ENCODE measurements at regions not wholly inside any gene's neighbourhood (a gene's known extent, or its start where the extent isn't known, plus 50 kb on each side); places are given as distances from the start of the nearest gene placed in this dataset.

GRCh38 chr20:50288128-50288623, 97.5 kb downstream of the CEBPB start:
- no peak overlapping the region for H3K14ac ChIP-seq (ENCODE audit: low read length)
- no CpG with 5 or more reads among the region's 6 CpGs for WGBS, 2 donors (ENCODE audit: extremely low coverage in 2 of 2, insufficient read length in 2 of 2, insufficient replicate concordance in 1 of 2)
- no peak overlapping the region for H2BK120ac ChIP-seq (ENCODE audit: low read depth, low read length)
- H2BK15ac ChIP-seq (ENCODE audit: low read length): no peak overlapping the region
- no peaks in the 10 kb centered on the region for H3K79me1 ChIP-seq (ENCODE audit: low read depth, low read length)
- H2BK5ac ChIP-seq (ENCODE audit: low read length): no peak overlapping the region
- no peak overlapping the region for H3K23ac ChIP-seq (ENCODE audit: low read depth, low read length, poor library complexity)
- H3K4me1 ChIP-seq (ENCODE audit: control insufficient read depth in 2 of 2, insufficient read depth in 1 of 2, low read depth in 1 of 2, low read length in 2 of 2): peaks cover 10 to 11% of the 10 kb centered on the region in 2 donors
- H3K4me3 ChIP-seq (ENCODE audit: low read length in 2 of 2): no peak overlapping the region
- H3K27me3 ChIP-seq (ENCODE audit: control insufficient read depth in 3 of 3, insufficient read depth in 3 of 3, low read depth in 1 of 3, low read length in 3 of 3): no peaks in the 10 kb centered on the region
- no peak overlapping the region for H3K4me2 ChIP-seq (ENCODE audit: insufficient read depth, low read length, poor library complexity, severe bottlenecking)
- H2AFZ ChIP-seq (ENCODE audit: low read length): no peak overlapping the region
- DNase-seq (ENCODE audit: low spot score): no peak
- H3K36me3 ChIP-seq (replicated peaks in 1 of 2; ENCODE audit: control insufficient read depth in 2 of 2, insufficient read depth in 2 of 2, low read length in 2 of 2): no peaks in the 10 kb centered on the region
- no peak overlapping the region for H2AK5ac ChIP-seq (ENCODE audit: low read depth, low read length)
- H3K27ac ChIP-seq (replicated peaks; ENCODE audit: low read length): no peak overlapping the region
- H3K9me3 ChIP-seq (replicated peaks in 1 of 2; ENCODE audit: control insufficient read depth in 2 of 2, insufficient read depth in 1 of 2, low read depth in 1 of 2, low read length in 2 of 2): no peaks in the 10 kb centered on the region
- H2BK12ac ChIP-seq (ENCODE audit: low read length): no peak overlapping the region
- H4K91ac ChIP-seq (ENCODE audit: low read depth, low read length, poor library complexity): no peak overlapping the region
- no peak overlapping the region for H3K9ac ChIP-seq (ENCODE audit: low read depth, low read length, poor library complexity)
- H3K4ac ChIP-seq (ENCODE audit: low read length): no peak overlapping the region
- H3K18ac ChIP-seq (ENCODE audit: low read length): no peak overlapping the region
- no peak overlapping the region for H4K8ac ChIP-seq (ENCODE audit: low read depth, low read length)

GRCh38 chr20:50289581-50289980, 99.0 kb downstream of the CEBPB start:
- no peaks in the 10 kb centered on the region for H3K27me3 ChIP-seq (ENCODE audit: control insufficient read depth in 3 of 3, insufficient read depth in 3 of 3, low read depth in 1 of 3, low read length in 3 of 3)
- no peak overlapping the region for H2BK120ac ChIP-seq (ENCODE audit: low read depth, low read length)
- H3K79me1 ChIP-seq (ENCODE audit: low read depth, low read length): no peaks in the 10 kb centered on the region
- H3K4me2 ChIP-seq (ENCODE audit: insufficient read depth, low read length, poor library complexity, severe bottlenecking): no peak overlapping the region
- no peak overlapping the region for H3K9ac ChIP-seq (ENCODE audit: low read depth, low read length, poor library complexity)
- H3K18ac ChIP-seq (ENCODE audit: low read length): no peak overlapping the region
- H3K4ac ChIP-seq (ENCODE audit: low read length): no peak overlapping the region
- H3K27ac ChIP-seq (replicated peaks; ENCODE audit: low read length): no peak overlapping the region
- no CpG with 5 or more reads among the region's 10 CpGs for WGBS, 2 donors (ENCODE audit: extremely low coverage in 2 of 2, insufficient read length in 2 of 2, insufficient replicate concordance in 1 of 2)
- no peak overlapping the region for H3K14ac ChIP-seq (ENCODE audit: low read length)
- no peak overlapping the region for H4K8ac ChIP-seq (ENCODE audit: low read depth, low read length)
- no peak overlapping the region for H3K23ac ChIP-seq (ENCODE audit: low read depth, low read length, poor library complexity)
- no peak overlapping the region for H2AK5ac ChIP-seq (ENCODE audit: low read depth, low read length)
- H3K36me3 ChIP-seq (replicated peaks in 1 of 2; ENCODE audit: control insufficient read depth in 2 of 2, insufficient read depth in 2 of 2, low read length in 2 of 2): no peaks in the 10 kb centered on the region
- no peaks in the 10 kb centered on the region for H3K9me3 ChIP-seq (replicated peaks in 1 of 2; ENCODE audit: control insufficient read depth in 2 of 2, insufficient read depth in 1 of 2, low read depth in 1 of 2, low read length in 2 of 2)
- H2BK5ac ChIP-seq (ENCODE audit: low read length): no peak overlapping the region
- no peak overlapping the region for H2BK12ac ChIP-seq (ENCODE audit: low read length)
- DNase-seq (ENCODE audit: low spot score): no peak
- H3K4me1 ChIP-seq (ENCODE audit: control insufficient read depth in 2 of 2, insufficient read depth in 1 of 2, low read depth in 1 of 2, low read length in 2 of 2): peaks cover 9 to 11% of the 10 kb centered on the region in 2 donors
- no peak overlapping the region for H2BK15ac ChIP-seq (ENCODE audit: low read length)
- H2AFZ ChIP-seq (ENCODE audit: low read length): no peak overlapping the region
- no peak overlapping the region for H4K91ac ChIP-seq (ENCODE audit: low read depth, low read length, poor library complexity)
- H3K4me3 ChIP-seq (ENCODE audit: low read length in 2 of 2): no peak overlapping the region

- Histone ChIP-seq H2BK120ac (ENCODE audit: low read depth, low read length) (no peak overlapping the region), H2AFZ (ENCODE audit: low read length) (no peak overlapping the region), H3K9ac (ENCODE audit: low read depth, low read length, poor library complexity) (no peak overlapping the region), H2AK5ac (ENCODE audit: low read depth, low read length) (no peak overlapping the region), H3K79me1 (ENCODE audit: low read depth, low read length) (no peaks in the 10 kb centered on the region), H3K23ac (ENCODE audit: low read depth, low read length, poor library complexity) (no peak overlapping the region), H3K36me3 (replicated peaks in 1 of 2; ENCODE audit: control insufficient read depth in 2 of 2, insufficient read depth in 2 of 2, low read length in 2 of 2) (no peaks in the 10 kb centered on the region), H3K27me3 (ENCODE audit: control insufficient read depth in 3 of 3, insufficient read depth in 3 of 3, low read depth in 1 of 3, low read length in 3 of 3) (no peaks in the 10 kb centered on the region), H2BK5ac (ENCODE audit: low read length) (no peak overlapping the region), H2BK15ac (ENCODE audit: low read length) (no peak overlapping the region), H4K91ac (ENCODE audit: low read depth, low read length, poor library complexity) (no peak overlapping the region), H2BK12ac (ENCODE audit: low read length) (no peak overlapping the region), H3K27ac (replicated peaks; ENCODE audit: low read length) (no peak overlapping the region), H4K8ac (ENCODE audit: low read depth, low read length) (no peak overlapping the region), H3K4me2 (ENCODE audit: insufficient read depth, low read length, poor library complexity, severe bottlenecking) (no peak overlapping the region), H3K4ac (ENCODE audit: low read length) (no peak overlapping the region), H3K14ac (ENCODE audit: low read length) (no peak overlapping the region), H3K18ac (ENCODE audit: low read length) (no peak overlapping the region), H3K4me1 (ENCODE audit: control insufficient read depth in 2 of 2, insufficient read depth in 1 of 2, low read depth in 1 of 2, low read length in 2 of 2) (peaks cover 5 to 8% of the 10 kb centered on the region in 2 donors), H3K9me3 (replicated peaks in 1 of 2; ENCODE audit: control insufficient read depth in 2 of 2, insufficient read depth in 1 of 2, low read depth in 1 of 2, low read length in 2 of 2) (no peaks in the 10 kb centered on the region), H3K4me3 (ENCODE audit: low read length in 2 of 2) (no peak overlapping the region)
- WGBS, 2 donors (ENCODE audit: extremely low coverage in 2 of 2, insufficient read length in 2 of 2, insufficient replicate concordance in 1 of 2): 100% methylated on average over 1 of the region's 12 CpGs; no CpG with 5 or more reads in 1 of the 2 donors
- DNase-seq (ENCODE audit: low spot score): no peak
These were observed 99.5 kb downstream of the CEBPB start for GRCh38 chr20:50290112-50290511.

- Histone ChIP-seq H3K27me3 (ENCODE audit: control insufficient read depth in 3 of 3, insufficient read depth in 3 of 3, low read depth in 1 of 3, low read length in 3 of 3) (no peaks in the 10 kb centered on the region), H2BK120ac (ENCODE audit: low read depth, low read length) (no peak overlapping the region), H3K14ac (ENCODE audit: low read length) (no peak overlapping the region), H3K36me3 (replicated peaks in 1 of 2; ENCODE audit: control insufficient read depth in 2 of 2, insufficient read depth in 2 of 2, low read length in 2 of 2) (no peaks in the 10 kb centered on the region), H3K4me1 (ENCODE audit: control insufficient read depth in 2 of 2, insufficient read depth in 1 of 2, low read depth in 1 of 2, low read length in 2 of 2) (peaks cover 5 to 7% of the 10 kb centered on the region in 2 donors), H2AFZ (ENCODE audit: low read length) (no peak overlapping the region), H2BK12ac (ENCODE audit: low read length) (no peak overlapping the region), H3K79me1 (ENCODE audit: low read depth, low read length) (no peaks in the 10 kb centered on the region), H3K9ac (ENCODE audit: low read depth, low read length, poor library complexity) (peak overlapping the region; percentile 38), H4K91ac (ENCODE audit: low read depth, low read length, poor library complexity) (no peak overlapping the region), H3K23ac (ENCODE audit: low read depth, low read length, poor library complexity) (no peak overlapping the region), H4K8ac (ENCODE audit: low read depth, low read length) (no peak overlapping the region), H3K4me2 (ENCODE audit: insufficient read depth, low read length, poor library complexity, severe bottlenecking) (no peak overlapping the region), H3K18ac (ENCODE audit: low read length) (no peak overlapping the region), H3K4ac (ENCODE audit: low read length) (no peak overlapping the region), H3K9me3 (replicated peaks in 1 of 2; ENCODE audit: control insufficient read depth in 2 of 2, insufficient read depth in 1 of 2, low read depth in 1 of 2, low read length in 2 of 2) (no peaks in the 10 kb centered on the region), H2BK15ac (ENCODE audit: low read length) (no peak overlapping the region), H2BK5ac (ENCODE audit: low read length) (no peak overlapping the region), H3K4me3 (ENCODE audit: low read length in 2 of 2) (no peak overlapping the region), H2AK5ac (ENCODE audit: low read depth, low read length) (no peak overlapping the region), H3K27ac (replicated peaks; ENCODE audit: low read length) (no peak overlapping the region)
- 100% methylated on average over 1 to 2 of the region's 5 CpGs for WGBS, 2 donors (ENCODE audit: extremely low coverage in 2 of 2, insufficient read length in 2 of 2, insufficient replicate concordance in 1 of 2)
- DNase-seq (ENCODE audit: low spot score): no peak
These were observed 100.2 kb downstream of the CEBPB start for GRCh38 chr20:50290808-50291207.

All from neuronal stem cell (in vitro differentiated cells).